H9 (cell line): ENCODE measurements at regions not wholly inside any gene's neighbourhood (a gene's known extent, or its start where the extent isn't known, plus 50 kb on each side); places are given as distances from the start of the nearest gene placed in this dataset.

ENCODE experiments used
- DNase-seq: peaks from one replicate; pipeline ENCODE4 v3.0.0-alpha.2; 2017
- H2AFZ ChIP-seq: one replicate; pipeline ENCODE4 v1.6.1; 2013; ENCODE audit warnings: mild to moderate bottlenecking, low read length, control low read depth, moderate library complexity
- H2AK5ac ChIP-seq: 2 replicates; pipeline ENCODE4 v1.6.1; 2013; ENCODE audit warnings: low read length, control low read depth, mixed read lengths; ENCODE audit not compliant: insufficient read length
- H2BK120ac ChIP-seq: one replicate; pipeline ENCODE4 v1.6.1; 2013; ENCODE audit warnings: low read depth, mild to moderate bottlenecking, low read length, control low read depth, inconsistent platforms; ENCODE audit not compliant: poor library complexity, severe bottlenecking
- H2BK12ac ChIP-seq: 2 replicates; pipeline ENCODE4 v1.6.1; 2013; ENCODE audit warnings: low read length, control low read depth, mixed read lengths, low read depth; ENCODE audit not compliant: insufficient read length
- H2BK15ac ChIP-seq: 2 replicates; pipeline ENCODE4 v1.6.1; 2013; ENCODE audit warnings: low read depth, low read length, control low read depth
- H2BK20ac ChIP-seq: one replicate; pipeline ENCODE4 v1.6.1; 2013; ENCODE audit warnings: low read depth, mild to moderate bottlenecking, low read length, control low read depth, inconsistent platforms; ENCODE audit not compliant: poor library complexity, severe bottlenecking
- H2BK5ac ChIP-seq: 2 replicates; pipeline ENCODE4 v1.6.1; 2013; ENCODE audit warnings: low read length, control low read depth, mixed read lengths; ENCODE audit not compliant: insufficient read length
- H3K14ac ChIP-seq: 2 replicates; pipeline ENCODE4 v1.6.1; 2013; ENCODE audit warnings: low read length, control low read depth; ENCODE audit not compliant: insufficient read depth
- H3K18ac ChIP-seq: 2 replicates; pipeline ENCODE4 v1.6.1; 2013; ENCODE audit warnings: low read depth, mild to moderate bottlenecking, mixed read lengths, low read length, control low read depth; ENCODE audit not compliant: insufficient read length
- H3K23ac ChIP-seq: 2 replicates; pipeline ENCODE4 v1.6.1; 2013; ENCODE audit warnings: low read length, control low read depth, mixed read lengths, low read depth; ENCODE audit not compliant: insufficient read length
- H3K23me2 ChIP-seq: 2 replicates; pipeline ENCODE4 v1.6.1; 2013; ENCODE audit warnings: low read depth, mild to moderate bottlenecking, mixed read lengths, low read length, control low read depth; ENCODE audit not compliant: insufficient read length, poor library complexity, severe bottlenecking
- H3K27ac ChIP-seq: 2 replicates; pipeline ENCODE4 v1.5.1; 2013; ENCODE audit warnings: low read length, control low read depth, mixed read lengths, low read depth; ENCODE audit not compliant: insufficient read length
- H3K27me3 ChIP-seq: 2 replicates; pipeline ENCODE4 v1.6.1; 2013; ENCODE audit warnings: low read length, control low read depth, inconsistent platforms; ENCODE audit not compliant: insufficient read depth
- H3K4ac ChIP-seq: 2 replicates; pipeline ENCODE4 v1.6.1; 2013; ENCODE audit warnings: low read depth, mild to moderate bottlenecking, control low read depth, inconsistent platforms, low read length, moderate library complexity
- H3K4me1 ChIP-seq: 2 replicates; pipeline ENCODE4 v1.6.1; 2013; ENCODE audit warnings: low read length, control low read depth, inconsistent platforms; ENCODE audit not compliant: insufficient read depth
- H3K4me2 ChIP-seq: 2 replicates; pipeline ENCODE4 v1.6.1; 2013; ENCODE audit warnings: low read length, control low read depth, mixed read lengths; ENCODE audit not compliant: insufficient read length, insufficient read depth
- H3K56ac ChIP-seq: 2 replicates; pipeline ENCODE4 v1.6.1; 2013; ENCODE audit warnings: low read depth, mild to moderate bottlenecking, mixed read lengths, low read length, control low read depth; ENCODE audit not compliant: insufficient read length
- H3K79me1 ChIP-seq: 2 replicates; pipeline ENCODE4 v1.6.1; 2013; ENCODE audit warnings: low read depth, mild to moderate bottlenecking, moderate library complexity, low read length, control low read depth, inconsistent platforms; ENCODE audit not compliant: insufficient read depth, poor library complexity, severe bottlenecking
- H3K79me2 ChIP-seq: 2 replicates; pipeline ENCODE4 v1.6.1; 2013; ENCODE audit warnings: low read length, control low read depth, inconsistent platforms; ENCODE audit not compliant: insufficient read depth
- H3K9ac ChIP-seq: 2 replicates; pipeline ENCODE4 v1.6.1; 2013; ENCODE audit warnings: low read length, control low read depth, mixed read lengths; ENCODE audit not compliant: insufficient read length; ENCODE audit errors: extremely low read depth
- H3K9me3 ChIP-seq: one replicate; pipeline ENCODE4 v1.6.1; 2013; ENCODE audit warnings: low read depth, low read length, inconsistent platforms; ENCODE audit not compliant: control insufficient read depth
- H3T11ph ChIP-seq: one replicate; pipeline ENCODE4 v1.6.1; 2013; ENCODE audit warnings: mild to moderate bottlenecking, low read length, control low read depth, inconsistent platforms
- H4K20me1 ChIP-seq: one replicate; pipeline ENCODE4 v1.6.1; 2013; ENCODE audit not compliant: control insufficient read depth, insufficient read length, insufficient read depth
- H4K5ac ChIP-seq: 2 replicates; pipeline ENCODE4 v1.6.1; 2013; ENCODE audit warnings: low read depth, mild to moderate bottlenecking, mixed read lengths, low read length, control low read depth; ENCODE audit not compliant: insufficient read length
- H4K8ac ChIP-seq: replicated peaks from 2 replicates; pipeline ENCODE4 v1.6.1; 2013; ENCODE audit warnings: low read length, control low read depth, mixed read lengths, low read depth; ENCODE audit not compliant: insufficient read length
- H4K91ac ChIP-seq: 2 replicates; pipeline ENCODE4 v1.6.1; 2013; ENCODE audit warnings: low read depth, mild to moderate bottlenecking, moderate library complexity, mixed read lengths, low read length, control low read depth; ENCODE audit not compliant: insufficient read length
- H3K27ac Mint-ChIP-seq, 3 experiments: 2 replicates in 2 of 3; 3 replicates in 1 of 3; pipeline ENCODE4 v1.8.0; 2020 to 2021; ENCODE audit warnings: mixed read lengths in 3 of 3, mild to moderate bottlenecking in 1 of 3, moderate library complexity in 1 of 3
- H3K27me3 Mint-ChIP-seq: 2 replicates; pipeline ENCODE4 v1.8.0; 2021; ENCODE audit warnings: low read depth, mild to moderate bottlenecking, moderate library complexity, mixed read lengths
- H3K36me3 Mint-ChIP-seq, 3 experiments: 2 replicates in 2 of 3; 3 replicates in 1 of 3; pipeline ENCODE4 v1.8.0; 2020 to 2021; ENCODE audit warnings: low read depth in 3 of 3, mixed read lengths in 3 of 3; ENCODE audit not compliant: insufficient read depth in 1 of 3
- H3K4me1 Mint-ChIP-seq, 2 experiments: 2 replicates each; pipeline ENCODE4 v1.8.0; 2020; ENCODE audit warnings: mixed read lengths in 2 of 2
- H3K4me3 Mint-ChIP-seq, 2 experiments: 2 replicates in 1 of 2; 3 replicates in 1 of 2; pipeline ENCODE4 v1.8.0; 2020 to 2021; ENCODE audit warnings: mild to moderate bottlenecking in 2 of 2, mixed read lengths in 2 of 2, moderate library complexity in 1 of 2
- H3K9me3 Mint-ChIP-seq, 2 experiments: 2 replicates in 1 of 2; 3 replicates in 1 of 2; pipeline ENCODE4 v1.8.0; 2020; ENCODE audit warnings: mild to moderate bottlenecking in 2 of 2, mixed read lengths in 2 of 2, moderate library complexity in 1 of 2
- WGBS: extraction: QIAGEN DNeasy Blood & Tissue Kit; methylation state at CpG from one replicate; pipeline ENCODE4 v1.1.7; 2013; ENCODE audit warnings: missing lambda C conversion rate, low lambda C conversion rate, mixed read lengths; ENCODE audit not compliant: insufficient read length; ENCODE audit errors: extremely low coverage; 5-methylcytosine and 5-hydroxymethylcytosine counted together
- TF ChIP-seq, protein P1 (sequence below): fragments of 200-600 bp; sonication (generic); conservative IDR thresholded peaks from 3 replicates; pipeline ENCODE4 v1.8.0; 2021; ENCODE audit warnings: antibody characterized with exemption, mild to moderate bottlenecking

DNA sequence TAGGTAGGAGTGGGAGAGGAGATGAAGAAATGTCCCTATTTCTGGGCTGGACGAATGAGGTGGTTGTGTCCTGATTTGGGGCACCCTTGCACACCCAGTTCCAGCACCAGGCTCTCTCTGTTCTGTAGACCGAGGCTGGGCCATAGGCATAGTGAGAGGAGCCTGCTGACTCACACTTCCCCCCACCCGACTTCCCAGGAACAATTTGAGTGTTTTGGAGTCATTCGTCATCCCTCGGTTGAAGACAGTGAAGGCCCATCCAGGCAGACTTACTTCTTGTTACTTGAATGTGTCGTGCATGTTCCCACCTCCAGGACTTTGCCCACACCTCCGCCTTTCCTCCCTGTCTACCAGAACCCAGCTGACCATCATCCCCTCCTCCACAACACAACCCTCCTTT lies 179.1 kb downstream of the HAUS1 start:
- Histone ChIP-seq H3K79me1 (no peaks in the 10 kb centered on the region), H3K4ac (no peak overlapping the region), H4K20me1 (no peaks in the 10 kb centered on the region), H3K9me3 (no peaks in the 10 kb centered on the region), H4K91ac (no peak overlapping the region), H3K14ac (no peak overlapping the region), H3K4me2 (no peak overlapping the region), H2BK20ac (no peak overlapping the region), H4K5ac (no peak overlapping the region), H3T11ph (no peak overlapping the region), H2BK15ac (no peak overlapping the region), H3K27me3 (peaks cover 2% of the 10 kb centered on the region; the same call in 1 of the 2 replicates), H4K8ac (no peak overlapping the region), H3K23ac (no peak overlapping the region), H3K27ac (no peak overlapping the region), H2BK120ac (no peak overlapping the region), H2BK12ac (no peak overlapping the region), H3K18ac (no peak overlapping the region), H2AK5ac (no peak overlapping the region), H3K4me1 (peaks cover 2% of the 10 kb centered on the region; the same call in 1 of the 2 replicates), H3K9ac (no peak overlapping the region), H2BK5ac (no peak overlapping the region), H3K56ac (no peak overlapping the region), H3K23me2 (no peaks in the 10 kb centered on the region), H2AFZ (no peak overlapping the region), H3K79me2 (no peaks in the 10 kb centered on the region)
- no peaks in the 10 kb centered on the region for H3K9me3 Mint-ChIP-seq
- TF ChIP-seq, protein P1, sequence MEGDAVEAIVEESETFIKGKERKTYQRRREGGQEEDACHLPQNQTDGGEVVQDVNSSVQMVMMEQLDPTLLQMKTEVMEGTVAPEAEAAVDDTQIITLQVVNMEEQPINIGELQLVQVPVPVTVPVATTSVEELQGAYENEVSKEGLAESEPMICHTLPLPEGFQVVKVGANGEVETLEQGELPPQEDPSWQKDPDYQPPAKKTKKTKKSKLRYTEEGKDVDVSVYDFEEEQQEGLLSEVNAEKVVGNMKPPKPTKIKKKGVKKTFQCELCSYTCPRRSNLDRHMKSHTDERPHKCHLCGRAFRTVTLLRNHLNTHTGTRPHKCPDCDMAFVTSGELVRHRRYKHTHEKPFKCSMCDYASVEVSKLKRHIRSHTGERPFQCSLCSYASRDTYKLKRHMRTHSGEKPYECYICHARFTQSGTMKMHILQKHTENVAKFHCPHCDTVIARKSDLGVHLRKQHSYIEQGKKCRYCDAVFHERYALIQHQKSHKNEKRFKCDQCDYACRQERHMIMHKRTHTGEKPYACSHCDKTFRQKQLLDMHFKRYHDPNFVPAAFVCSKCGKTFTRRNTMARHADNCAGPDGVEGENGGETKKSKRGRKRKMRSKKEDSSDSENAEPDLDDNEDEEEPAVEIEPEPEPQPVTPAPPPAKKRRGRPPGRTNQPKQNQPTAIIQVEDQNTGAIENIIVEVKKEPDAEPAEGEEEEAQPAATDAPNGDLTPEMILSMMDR = no peak
- H3K4me1 Mint-ChIP-seq = peaks cover 15 to 28% of the 10 kb centered on the region in 2 experiments
- H3K4me3 Mint-ChIP-seq = no peak overlapping the region
- H3K36me3 Mint-ChIP-seq = no peaks in the 10 kb centered on the region
- WGBS = no CpG with 5 or more reads among the region's 7 CpGs
- DNase-seq = no peak
- peak overlapping the region; percentile 9 to 50 (median 14); a peak in 2 of 7 replicates for H3K27ac Mint-ChIP-seq
- H3K27me3 Mint-ChIP-seq = no peaks in the 10 kb centered on the region; the same call in 1 of the 2 replicates
